ENCODE measurements at regions not wholly inside any gene's neighbourhood (a gene's known extent, or its start where the extent isn't known, plus 50 kb on each side); places are given as distances from the start of the nearest gene placed in this dataset.

- no peak for DNase-seq (ENCODE audit: low read depth in 1 of 2, low spot score in 1 of 2)
- H3K4me1 ChIP-seq: 0 out of 3 replicates have a peak, but pooled peaks cover 4% of the 10 kb centered on the region
- H3K9me3 ChIP-seq: no peaks in the 10 kb centered on the region
- no peak overlapping the region for H3K4me3 ChIP-seq
- CTCF ChIA-PET: interaction anchor here (1.2 to 1.6 kb wide), 2 partner anchors 18 to 91 kb away, joined by 3 to 4 read pairs; no protein-coding TSS in a partner anchor
- FAIRE-seq: no peak
- no peak overlapping the region for H3K27ac ChIP-seq
- 36% methylated on average over 2 of the region's 2 CpGs for WGBS (ENCODE audit: missing lambda C conversion rate)
- no peak overlapping the region for H3K4me2 ChIP-seq
- TF ChIP-seq POLR2A (IDR thresholded peaks at IDR 0.05; ENCODE audit: low read length) (no peak), REST (IDR thresholded peaks at IDR 0.05) (no peak), JUN (IDR thresholded peaks at IDR 0.05) (no peak), MAFK (IDR thresholded peaks at IDR 0.05; ENCODE audit: partially characterized antibody) (no peak)
- POLR2A ChIA-PET: no interaction called here
- no peak for ATAC-seq
Measured at GRCh38 chr1:67579623-67580394, 105.2 kb upstream of the GADD45A start.

GRCh38 chr1:67580691-67581403, 104.2 kb upstream of the GADD45A start:
- H3K27ac ChIP-seq: no peak overlapping the region
- ATAC-seq (no peak), DNase-seq (ENCODE audit: low read depth in 1 of 2, low spot score in 1 of 2) (no peak), FAIRE-seq (no peak)
- ChIA-PET POLR2A (no interaction called here), CTCF (interaction anchor here (0.9 to 1.6 kb wide), 2 partner anchors 14 to 19 kb away, joined by 3 to 4 read pairs; no protein-coding TSS in a partner anchor)
- H3K9me3 ChIP-seq: no peaks in the 10 kb centered on the region
- H3K4me2 ChIP-seq: no peak overlapping the region
- H3K4me1 ChIP-seq: 0 out of 3 replicates have a peak, but pooled peaks cover under 1% of the 10 kb centered on the region
- TF ChIP-seq ZSCAN20 (CRISPR knock-in tag; IDR thresholded peaks at IDR 0.05) (no peak), MAFK (IDR thresholded peaks at IDR 0.05; ENCODE audit: partially characterized antibody) (peak; percentile 15), SREBF2 (IDR thresholded peaks at IDR 0.05) (no peak), E2F6 (IDR thresholded peaks at IDR 0.05; ENCODE audit: borderline replicate concordance, low read depth) (no peak), HES2 (IDR thresholded peaks at IDR 0.05) (no peak), NR3C1 (IDR thresholded peaks at IDR 0.05) (no peak), EHF (CRISPR knock-in tag; IDR thresholded peaks at IDR 0.05) (no peak), CHD4 (IDR thresholded peaks at IDR 0.05; ENCODE audit: borderline replicate concordance) (no peak)
- H3K4me3 ChIP-seq: no peak overlapping the region
- 61% methylated on average over 4 of the region's 4 CpGs for WGBS (ENCODE audit: missing lambda C conversion rate)

- H3K4me2 ChIP-seq: no peak overlapping the region
- ChIA-PET CTCF (interaction anchor here (1.8 kb wide), 1 partner anchor 21 kb away, joined by 6 read pairs; no protein-coding TSS in a partner anchor), POLR2A (no interaction called here)
- no peak overlapping the region for H3K27ac ChIP-seq
- DNase-seq (ENCODE audit: low read depth in 1 of 2, low spot score in 1 of 2): no peak
- FAIRE-seq: no peak
- ATAC-seq: no peak
- TF ChIP-seq FOSL2 (IDR thresholded peaks at IDR 0.05) (no peak), FOSL2 (CRISPR knock-in tag; IDR thresholded peaks at IDR 0.05) (no peak), PBX3 (IDR thresholded peaks at IDR 0.05) (no peak), FOSB (CRISPR knock-in tag; IDR thresholded peaks at IDR 0.05) (no peak), ZC3H11A (IDR thresholded peaks at IDR 0.05) (no peak), POLR2AphosphoS2 (conservative IDR thresholded peaks at IDR 0.05; ENCODE audit: low read length) (no peak), CHD2 (IDR thresholded peaks at IDR 0.05; ENCODE audit: low read length, partially characterized antibody) (no peak), HDAC2 (IDR thresholded peaks at IDR 0.05) (no peak), RNF2 (IDR thresholded peaks at IDR 0.05; ENCODE audit: borderline replicate concordance, low read depth) (no peak), FOXS1 (CRISPR knock-in tag; IDR thresholded peaks at IDR 0.05) (no peak), ESRRA (IDR thresholded peaks at IDR 0.05; ENCODE audit: borderline replicate concordance, low read length) (no peak)
- 80% methylated on average over 13 of the region's 13 CpGs for WGBS (ENCODE audit: missing lambda C conversion rate)
- H3K4me1 ChIP-seq: no peaks in the 10 kb centered on the region
- H3K9me3 ChIP-seq: no peaks in the 10 kb centered on the region
- H3K4me3 ChIP-seq: no peak overlapping the region
Measured at GRCh38 chr1:67582625-67583461, 102.2 kb upstream of the GADD45A start.
